Effector memory CD8-positive, alpha-beta T cell (primary cell): ENCODE measurements at regions not wholly inside any gene's neighbourhood (a gene's known extent, or its start where the extent isn't known, plus 50 kb on each side); places are given as distances from the start of the nearest gene placed in this dataset.

Experiments
- ATAC-seq: fragments of 150-1000 bp; cut with Tn5 transposase; replicated peaks from 2 replicates; pipeline ENCODE4 v1.10.0; 2021; ENCODE audit warnings: mild to moderate bottlenecking, moderate library complexity
- DNase-seq, 3 experiments: peaks; one replicate each; pipeline ENCODE4 v3.0.0; 2021
- H3K27ac Mint-ChIP-seq, 2 donors: one replicate each; pipeline ENCODE4 v1.8.0; 2022; ENCODE audit warnings: mild to moderate bottlenecking in 2 of 2, mixed read lengths in 2 of 2, moderate library complexity in 2 of 2
- H3K27me3 Mint-ChIP-seq, 2 donors: one replicate each; pipeline ENCODE4 v1.8.0; 2022; ENCODE audit warnings: mixed read lengths in 2 of 2
- H3K36me3 Mint-ChIP-seq: one replicate; pipeline ENCODE4 v1.8.0; 2022; ENCODE audit warnings: mild to moderate bottlenecking, moderate library complexity, mixed read lengths; ENCODE audit not compliant: insufficient read depth
- H3K4me1 Mint-ChIP-seq, 2 donors: one replicate each; pipeline ENCODE4 v1.8.0; 2022; ENCODE audit warnings: low read depth in 2 of 2, mixed read lengths in 2 of 2
- H3K4me3 Mint-ChIP-seq, 2 donors: one replicate each; pipeline ENCODE4 v1.8.0; 2022; ENCODE audit warnings: mild to moderate bottlenecking in 2 of 2, mixed read lengths in 2 of 2, moderate library complexity in 2 of 2
- H3K9me3 Mint-ChIP-seq, 2 donors: one replicate each; pipeline ENCODE4 v1.8.0; 2022; ENCODE audit warnings: mixed read lengths in 2 of 2

- no peak overlapping the region for H3K4me3 Mint-ChIP-seq
- DNase-seq (no peak), ATAC-seq (no peak)
- H3K9me3 Mint-ChIP-seq, result no peaks in the 10 kb centered on the region
- peaks cover 13 to 27% of the 10 kb centered on the region in 2 donors for H3K4me1 Mint-ChIP-seq
- no peak overlapping the region for H3K27ac Mint-ChIP-seq
- H3K36me3 Mint-ChIP-seq, result peaks cover 2% of the 10 kb centered on the region
- H3K27me3 Mint-ChIP-seq, result peaks cover 8 to 19% of the 10 kb centered on the region in 2 donors
Observed at GRCh38 chr1:108047085-108047484, 82.1 kb upstream of the VAV3 start.

GRCh38 chr1:108046026-108046425 lies 81.0 kb upstream of the VAV3 start:
- ATAC-seq, result no peak
- Mint-ChIP-seq H3K9me3 (no peaks in the 10 kb centered on the region), H3K27ac (no peak overlapping the region), H3K36me3 (peaks cover 2% of the 10 kb centered on the region), H3K27me3 (peaks cover 8 to 19% of the 10 kb centered on the region in 2 donors), H3K4me3 (no peak overlapping the region), H3K4me1 (peaks cover 20 to 34% of the 10 kb centered on the region in 2 donors)
- DNase-seq, result no peak

GRCh38 chr1:108045460-108045859 lies 80.5 kb upstream of the VAV3 start:
- Mint-ChIP-seq H3K4me1 (peaks cover 20 to 33% of the 10 kb centered on the region in 2 donors), H3K36me3 (peaks cover 2% of the 10 kb centered on the region), H3K27ac (no peak overlapping the region), H3K4me3 (no peak overlapping the region), H3K27me3 (peaks cover 8 to 19% of the 10 kb centered on the region in 2 donors), H3K9me3 (no peaks in the 10 kb centered on the region)
- no peak for ATAC-seq
- no peak for DNase-seq

GRCh38 chr1:108044318-108044717 lies 79.3 kb upstream of the VAV3 start:
- no peak for DNase-seq
- Mint-ChIP-seq H3K27ac (no peak overlapping the region), H3K4me3 (no peak overlapping the region), H3K27me3 (peaks cover 8 to 19% of the 10 kb centered on the region in 2 donors), H3K4me1 (peaks cover 16 to 22% of the 10 kb centered on the region in 2 donors), H3K36me3 (peaks cover 2% of the 10 kb centered on the region), H3K9me3 (no peaks in the 10 kb centered on the region)
- ATAC-seq, result no peak

- Mint-ChIP-seq H3K27me3 (peaks cover 8 to 19% of the 10 kb centered on the region in 2 donors), H3K27ac (no peak overlapping the region), H3K4me1 (peaks cover 16 to 22% of the 10 kb centered on the region in 2 donors), H3K36me3 (peaks cover 2% of the 10 kb centered on the region), H3K4me3 (no peak overlapping the region), H3K9me3 (no peaks in the 10 kb centered on the region)
- DNase-seq (no peak), ATAC-seq (peak; percentile 39)
Observed at GRCh38 chr1:108043707-108044106, 78.7 kb upstream of the VAV3 start.

- Mint-ChIP-seq H3K27me3 (peaks cover 8 to 18% of the 10 kb centered on the region in 2 donors), H3K4me1 (peaks cover 12 to 22% of the 10 kb centered on the region in 2 donors), H3K9me3 (no peaks in the 10 kb centered on the region), H3K36me3 (peaks cover 2% of the 10 kb centered on the region), H3K4me3 (no peak overlapping the region), H3K27ac (peak overlapping the region in 1 of 2 donors; percentile 42)
- ATAC-seq (no peak), DNase-seq (no peak)
Observed at GRCh38 chr1:108042610-108043009, 77.6 kb upstream of the VAV3 start.

GRCh38 chr1:108041360-108042142 lies 76.6 kb upstream of the VAV3 start:
- peak; percentile 73 for ATAC-seq
- Mint-ChIP-seq H3K4me3 (peak overlapping the region; percentile 15 to 54), H3K27me3 (peaks cover 0 to 7% of the 10 kb centered on the region in 2 donors), H3K36me3 (peaks cover 2% of the 10 kb centered on the region), H3K27ac (peak overlapping the region; percentile 41 to 89), H3K9me3 (no peaks in the 10 kb centered on the region), H3K4me1 (peaks cover 12 to 22% of the 10 kb centered on the region in 2 donors)
- DNase-seq, result peak in 2 of 3 experiments; percentile 4 to 11

- peaks cover 2% of the 10 kb centered on the region for H3K36me3 Mint-ChIP-seq
- H3K4me1 Mint-ChIP-seq, result peaks cover 7 to 21% of the 10 kb centered on the region in 2 donors
- H3K27me3 Mint-ChIP-seq, result no peaks in the 10 kb centered on the region
- H3K9me3 Mint-ChIP-seq, result no peaks in the 10 kb centered on the region
- ATAC-seq (no peak), DNase-seq (no peak)
- H3K27ac Mint-ChIP-seq, result no peak overlapping the region
- no peak overlapping the region for H3K4me3 Mint-ChIP-seq
Observed at GRCh38 chr1:108038653-108039236, 73.8 kb upstream of the VAV3 start.

- Mint-ChIP-seq H3K36me3 (no peaks in the 10 kb centered on the region), H3K27ac (no peak overlapping the region), H3K4me3 (no peak overlapping the region), H3K9me3 (no peaks in the 10 kb centered on the region), H3K27me3 (no peaks in the 10 kb centered on the region), H3K4me1 (peaks cover 8 to 22% of the 10 kb centered on the region in 2 donors)
- ATAC-seq (no peak), DNase-seq (no peak)
Observed at GRCh38 chr1:108036796-108037562, 72.0 kb upstream of the VAV3 start.

GRCh38 chr1:108034396-108034795 lies 69.4 kb upstream of the VAV3 start:
- Mint-ChIP-seq H3K9me3 (no peaks in the 10 kb centered on the region), H3K27me3 (no peaks in the 10 kb centered on the region), H3K27ac (no peak overlapping the region), H3K4me3 (no peak overlapping the region), H3K36me3 (no peaks in the 10 kb centered on the region), H3K4me1 (peaks cover 1 to 11% of the 10 kb centered on the region in 2 donors)
- DNase-seq, result no peak
- no peak for ATAC-seq

GRCh38 chr1:108033550-108033951 lies 68.6 kb upstream of the VAV3 start:
- Mint-ChIP-seq H3K9me3 (no peaks in the 10 kb centered on the region), H3K4me3 (no peak overlapping the region), H3K27ac (no peak overlapping the region), H3K4me1 (peaks cover 1 to 11% of the 10 kb centered on the region in 2 donors), H3K36me3 (no peaks in the 10 kb centered on the region), H3K27me3 (no peaks in the 10 kb centered on the region)
- no peak for DNase-seq
- ATAC-seq, result no peak

- Mint-ChIP-seq H3K4me1 (peaks cover 1 to 7% of the 10 kb centered on the region in 2 donors), H3K4me3 (no peak overlapping the region), H3K27me3 (no peaks in the 10 kb centered on the region), H3K36me3 (no peaks in the 10 kb centered on the region), H3K27ac (no peak overlapping the region), H3K9me3 (no peaks in the 10 kb centered on the region)
- DNase-seq, result no peak
- no peak for ATAC-seq
Observed at GRCh38 chr1:108028841-108029388, 63.9 kb upstream of the VAV3 start.

GRCh38 chr1:108027389-108027788 lies 62.4 kb upstream of the VAV3 start:
- DNase-seq, result no peak

More at GRCh38 chr1:108027389-108027788, 62.4 kb upstream of the VAV3 start:
- no peak for ATAC-seq
- no peaks in the 10 kb centered on the region for H3K9me3 Mint-ChIP-seq
- no peak overlapping the region for H3K27ac Mint-ChIP-seq
- no peak overlapping the region for H3K4me3 Mint-ChIP-seq
- no peaks in the 10 kb centered on the region for H3K36me3 Mint-ChIP-seq
- H3K27me3 Mint-ChIP-seq, result no peaks in the 10 kb centered on the region
- no peaks in the 10 kb centered on the region for H3K4me1 Mint-ChIP-seq
